HG02610 (cell line): ENCODE measurements at regions not wholly inside any gene's neighbourhood (a gene's known extent, or its start where the extent isn't known, plus 50 kb on each side); places are given as distances from the start of the nearest gene placed in this dataset.

Experiments
- ATAC-seq: cut with Tn5 transposase; IDR thresholded peaks from one replicate; pipeline ENCODE4 v1.9.1; 2021; ENCODE audit warnings: mild to moderate bottlenecking, moderate library complexity; ENCODE audit not compliant: unreplicated experiment

GRCh38 chr11:104661901-104662300 is 236.4 kb downstream of the CASP12 start:
- ATAC-seq, result no peak

GRCh38 chr11:104661471-104661870 is 236.8 kb downstream of the CASP12 start:
- ATAC-seq, result no peak

GRCh38 chr11:104658177-104658576 is 240.1 kb downstream of the CASP12 start:
- no peak for ATAC-seq

DNA sequence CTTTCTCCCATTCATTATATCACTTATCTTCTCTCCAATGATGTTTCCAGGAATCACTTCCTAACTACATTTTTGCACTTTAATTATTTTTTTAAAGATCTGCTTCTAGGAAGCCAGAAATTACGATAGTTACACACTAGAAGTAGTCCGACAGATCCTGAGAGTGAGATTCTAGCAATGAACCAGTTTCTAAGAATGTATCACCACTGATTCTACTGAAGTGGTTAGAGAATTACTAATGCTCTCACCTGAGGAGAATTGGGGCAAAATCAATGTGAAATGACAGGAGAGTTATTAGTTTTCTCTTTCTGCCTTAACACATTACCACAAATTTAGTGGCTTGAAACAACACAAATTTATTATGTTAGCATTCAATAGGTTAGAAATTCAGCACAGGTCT is 241.2 kb downstream of the CASP12 start:
- ATAC-seq, result no peak

DNA sequence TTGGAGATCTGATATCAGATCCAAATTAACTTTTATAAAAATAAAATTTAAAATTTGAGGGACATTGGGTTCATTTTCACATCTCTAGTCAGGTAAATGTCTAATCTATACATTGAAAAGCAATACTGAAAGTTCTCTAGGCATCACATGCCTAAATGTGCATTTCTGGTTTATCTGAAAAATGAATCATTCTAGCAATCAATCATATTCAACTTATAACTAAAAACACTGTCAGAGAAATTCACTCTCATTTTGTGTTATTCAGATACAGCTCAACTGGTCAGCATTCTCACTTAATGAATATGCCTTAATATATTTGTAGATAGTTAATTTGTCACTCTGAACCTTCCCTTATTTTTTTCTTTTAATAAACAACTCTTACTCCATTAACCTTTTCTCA is 243.2 kb downstream of the CASP12 start:
- no peak for ATAC-seq

GRCh38 chr11:104654181-104654813 is 244.0 kb downstream of the CASP12 start:
- no peak for ATAC-seq

DNA sequence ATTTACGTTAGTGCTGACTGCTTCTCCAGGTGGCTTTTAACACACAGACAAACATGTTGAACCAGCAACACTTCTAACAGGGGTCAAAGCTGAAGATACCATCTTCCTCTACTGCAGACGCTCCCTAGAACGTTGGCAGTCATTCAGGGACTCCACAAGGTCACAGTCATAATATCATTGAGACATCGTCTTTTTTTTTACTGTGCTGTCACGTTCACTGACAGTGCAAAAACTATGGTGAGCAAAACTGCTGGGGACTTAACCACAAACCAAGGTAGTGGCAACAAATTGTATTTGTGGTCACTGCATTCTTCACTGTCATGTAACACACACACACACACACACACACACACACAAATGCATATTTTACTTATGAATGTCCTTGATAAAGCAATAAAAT is 244.9 kb downstream of the CASP12 start:
- ATAC-seq, result no peak

DNA sequence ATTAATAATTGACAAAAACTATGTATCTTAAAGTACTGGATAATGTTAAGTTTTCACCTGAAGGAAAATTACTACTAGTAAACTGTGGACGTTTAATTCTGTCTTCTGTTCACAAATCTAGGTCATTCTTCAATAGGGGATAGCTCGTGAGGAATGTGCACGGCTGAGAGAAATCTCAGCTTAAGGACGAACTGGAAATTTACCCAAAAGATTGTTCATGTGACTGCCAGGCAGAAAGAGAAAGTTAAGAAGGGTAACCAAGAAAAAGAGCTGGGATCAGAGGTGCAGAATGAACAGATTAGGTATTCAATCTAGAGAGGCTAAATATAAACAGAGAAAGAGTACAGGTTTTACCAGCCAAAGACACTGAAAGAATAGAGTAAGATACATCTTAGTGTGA is 245.3 kb downstream of the CASP12 start:
- no peak for ATAC-seq

GRCh38 chr11:104650234-104650633 is 248.0 kb downstream of the CASP12 start:
- ATAC-seq, result no peak

DNA sequence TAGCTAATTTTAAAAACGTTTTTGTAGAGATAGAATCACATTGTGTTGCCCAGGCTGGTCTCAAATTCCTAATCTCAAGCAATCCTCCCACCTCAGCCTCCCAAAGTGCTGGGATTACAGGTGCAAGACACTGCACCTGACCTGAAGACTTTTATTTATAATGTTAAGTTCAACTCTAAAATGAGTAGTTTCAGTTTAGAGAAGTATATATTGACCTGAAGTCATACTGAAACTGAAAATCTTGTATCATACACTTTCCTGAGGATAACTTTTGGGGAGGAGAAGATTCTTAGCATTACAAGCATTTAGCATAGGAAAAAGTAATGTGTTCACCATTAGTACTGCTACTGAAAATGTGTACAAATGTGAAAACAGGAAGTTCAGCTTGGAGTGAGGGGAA is 249.3 kb downstream of the CASP12 start:
- ATAC-seq, result no peak

DNA sequence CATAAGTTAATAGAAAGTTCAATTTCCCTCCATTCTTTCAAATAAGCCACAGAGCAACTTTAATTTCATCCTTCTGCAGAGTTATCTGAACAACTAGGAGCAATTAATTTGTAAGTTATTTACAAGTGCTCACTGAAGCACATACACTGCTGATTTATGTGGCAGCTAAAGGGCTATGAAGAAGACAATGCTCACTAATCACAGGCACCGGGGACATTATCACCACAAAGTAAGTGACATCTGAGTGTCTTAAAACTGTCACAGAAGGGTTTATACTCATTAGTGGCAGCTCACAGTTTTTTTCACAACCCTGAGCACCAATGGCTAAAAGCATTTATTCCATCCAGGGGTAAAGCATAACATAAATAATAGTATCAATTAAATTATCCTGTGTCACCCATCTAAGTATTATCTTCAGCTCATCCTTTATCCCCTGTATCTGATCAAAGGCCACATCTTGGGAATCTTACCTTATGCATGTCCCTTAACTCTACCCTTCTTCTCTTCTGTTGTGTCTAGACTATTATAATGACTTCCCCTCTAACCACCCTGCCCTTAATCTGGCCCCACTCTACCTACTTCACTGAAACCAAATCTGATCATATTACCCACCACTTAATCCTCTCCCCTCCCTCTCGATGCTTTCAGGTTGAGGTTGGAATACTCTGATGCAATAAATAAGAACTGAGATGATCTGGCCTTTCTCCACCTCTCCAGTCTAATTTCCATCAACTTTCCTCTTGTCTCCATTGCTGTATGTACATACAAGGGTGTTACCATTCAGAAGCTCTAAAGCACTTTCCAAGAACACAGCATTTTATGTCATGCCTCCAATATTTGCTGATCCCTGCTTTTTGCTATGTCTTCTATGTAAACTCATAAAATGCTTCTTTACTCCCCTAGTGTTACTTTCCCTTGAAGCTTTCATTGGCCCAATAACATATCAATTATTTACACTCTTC is 252.7 kb downstream of the CASP12 start:
- no peak for ATAC-seq

DNA sequence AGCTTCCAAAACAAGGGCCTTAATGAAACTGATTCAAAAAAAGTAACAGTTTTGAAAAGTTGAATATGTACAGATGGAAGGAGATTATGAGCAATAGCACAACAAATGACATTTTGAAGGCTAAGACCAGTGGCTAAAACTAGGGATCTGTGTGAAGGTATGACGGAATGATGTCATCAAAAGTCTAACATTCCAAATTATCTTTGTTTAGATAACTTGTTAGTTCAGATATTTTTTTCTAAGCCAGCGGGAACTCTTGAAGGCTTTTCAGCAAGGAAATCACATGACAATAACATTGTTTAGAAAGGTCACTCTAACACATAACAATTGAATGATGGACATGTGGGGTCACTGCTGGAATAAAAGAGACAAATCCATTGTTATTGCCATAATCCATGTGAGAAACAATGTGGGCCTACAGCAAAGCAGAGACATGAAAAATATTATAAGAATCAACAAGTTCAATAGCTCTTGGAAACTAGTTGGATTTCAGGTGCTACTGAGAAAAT is 260.5 kb downstream of the CASP12 start:
- ATAC-seq, result no peak

DNA sequence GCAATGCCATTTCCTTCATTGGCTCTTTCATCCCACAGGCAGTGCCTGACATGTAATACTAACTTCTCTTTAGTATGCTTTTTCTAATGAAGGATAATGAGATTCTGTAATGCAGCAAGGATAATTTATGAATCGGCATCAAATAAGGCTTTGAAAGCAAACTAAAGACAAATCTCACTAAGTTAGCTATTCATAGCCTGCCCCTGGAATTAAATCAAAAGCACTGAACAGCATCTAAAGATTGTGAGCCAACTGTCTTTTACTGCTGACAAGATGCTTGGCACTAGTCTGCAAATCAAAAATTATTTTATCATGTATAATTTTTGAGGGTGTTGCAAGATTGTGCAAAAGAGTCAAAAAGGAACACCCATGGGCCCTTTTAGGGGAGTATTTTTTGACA is 265.0 kb downstream of the CASP12 start:
- no peak for ATAC-seq

- ATAC-seq, result no peak
Observed at GRCh38 chr11:104630352-104630751, 267.9 kb downstream of the CASP12 start.

DNA sequence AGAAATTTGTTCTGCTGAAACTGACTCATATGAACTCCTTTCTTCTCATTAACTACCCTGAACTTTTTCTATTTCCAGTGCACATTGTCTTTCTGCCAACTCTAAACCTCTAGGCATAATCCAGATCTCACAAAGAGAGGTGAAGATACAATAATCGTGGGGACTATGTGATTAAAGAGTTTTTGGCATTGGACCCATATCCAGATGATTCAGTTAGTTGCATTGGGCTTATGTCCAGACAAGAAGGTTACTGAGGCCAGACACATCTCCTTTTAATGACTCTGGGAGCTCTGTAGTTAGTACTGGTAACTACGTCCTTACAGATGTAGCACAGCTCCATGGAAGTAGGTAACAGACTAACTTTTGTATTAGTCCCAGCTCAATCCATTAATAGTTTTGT is 273.0 kb downstream of the CASP12 start:
- ATAC-seq, result no peak

DNA sequence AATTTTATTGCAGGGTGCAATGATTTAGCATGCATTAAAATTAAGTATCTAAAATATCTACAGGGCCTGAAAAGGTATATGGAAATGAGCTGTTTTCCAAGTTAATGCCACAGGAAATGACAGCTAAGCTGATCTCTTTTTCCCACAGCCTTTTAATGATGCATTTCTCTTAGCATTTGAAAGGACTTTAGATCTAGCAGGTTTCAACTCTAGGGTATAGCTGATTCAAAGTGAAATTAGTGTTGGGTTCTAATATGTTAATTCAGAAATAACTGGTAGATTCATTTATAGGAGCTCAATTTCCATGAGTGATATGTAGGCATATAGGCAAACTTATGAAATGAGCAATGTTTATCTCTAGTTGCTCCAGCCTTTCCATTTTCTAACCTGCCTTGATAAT is 274.2 kb downstream of the CASP12 start:
- ATAC-seq, result no peak

- no peak for ATAC-seq
Observed at GRCh38 chr11:104623518-104623917, 274.7 kb downstream of the CASP12 start.

- no peak for ATAC-seq
Observed at GRCh38 chr11:104620991-104621390, 277.3 kb downstream of the CASP12 start.

GRCh38 chr11:104619751-104620150 is 278.5 kb downstream of the CASP12 start:
- no peak for ATAC-seq

- ATAC-seq, result no peak
Observed at GRCh38 chr11:104618954-104619353, 279.3 kb downstream of the CASP12 start.

DNA sequence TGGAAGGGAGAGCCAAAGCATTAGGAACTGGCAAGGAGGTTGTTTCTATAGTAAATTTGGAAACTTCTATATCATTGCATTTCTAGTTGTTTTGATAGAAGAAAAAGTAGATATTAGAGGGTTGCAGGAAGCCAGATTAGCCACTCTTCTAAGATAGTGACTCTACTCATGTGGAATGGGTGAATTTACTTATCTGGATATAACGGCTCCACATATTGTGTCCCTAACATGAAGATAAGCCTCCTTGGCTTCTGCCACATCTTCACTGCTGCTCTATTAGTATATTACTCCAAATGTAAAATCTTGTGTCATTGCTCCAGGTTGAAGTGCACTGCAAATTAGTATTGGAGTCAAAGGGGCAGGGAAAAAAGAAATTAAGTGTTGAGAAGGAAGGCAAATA is 283.3 kb downstream of the CASP12 start:
- no peak for ATAC-seq

GRCh38 chr11:104614117-104614680 is 284.1 kb downstream of the CASP12 start:
- no peak for ATAC-seq
